DOHH2 (cell line): ENCODE measurements at regions not wholly inside any gene's neighbourhood (a gene's known extent, or its start where the extent isn't known, plus 50 kb on each side); places are given as distances from the start of the nearest gene placed in this dataset.

Experiments used
- H3F3A ChIP-seq: fragments of 200-600 bp; sonication (generic), shearing (Covaris generic); 2 replicates; pipeline ENCODE4 v1.6.0; 2016; ENCODE audit warnings: antibody characterized with exemption, mild to moderate bottlenecking; ENCODE audit not compliant: control insufficient read depth, insufficient read depth
- H3K27ac ChIP-seq: fragments of 200-600 bp; sonication (generic); 2 replicates; pipeline ENCODE4 v1.5.1; 2014; ENCODE audit warnings: low read depth, mild to moderate bottlenecking, low read length, moderate library complexity
- H3K27me3 ChIP-seq: fragments of 200-600 bp; sonication (generic); 2 replicates; pipeline ENCODE4 v1.6.1; 2014; ENCODE audit warnings: mild to moderate bottlenecking, low read length, mixed read lengths; ENCODE audit not compliant: control insufficient read depth
- H3K36me3 ChIP-seq: fragments of 200-600 bp; sonication (generic); 2 replicates; pipeline ENCODE4 v1.6.1; 2014; ENCODE audit warnings: mild to moderate bottlenecking, low read length, moderate library complexity, mixed read lengths; ENCODE audit not compliant: control insufficient read depth
- H3K4me1 ChIP-seq: fragments of 200-600 bp; sonication (generic); 2 replicates; pipeline ENCODE4 v1.6.1; 2014; ENCODE audit warnings: mild to moderate bottlenecking, low read length, mixed read lengths; ENCODE audit not compliant: control insufficient read depth
- H3K4me2 ChIP-seq: fragments of 200-600 bp; sonication (generic); 2 replicates; pipeline ENCODE4 v1.6.0; 2014; ENCODE audit warnings: mild to moderate bottlenecking, low read length, moderate library complexity
- H3K4me3 ChIP-seq: fragments of 200-600 bp; sonication (generic); 2 replicates; pipeline ENCODE4 v1.5.1; 2014; ENCODE audit warnings: mild to moderate bottlenecking, low read length, mixed read lengths
- H3K79me2 ChIP-seq: fragments of 200-600 bp; sonication (generic); 2 replicates; pipeline ENCODE4 v1.6.1; 2014; ENCODE audit warnings: mild to moderate bottlenecking, low read length, mixed read lengths; ENCODE audit not compliant: control insufficient read depth
- H3K9me2 ChIP-seq: fragments of 200-600 bp; sonication (generic); replicated peaks from 2 replicates; pipeline ENCODE4 v1.6.1; 2014; ENCODE audit warnings: mild to moderate bottlenecking, low read length, mixed read lengths; ENCODE audit not compliant: control insufficient read depth
- H3K9me3 ChIP-seq: fragments of 200-600 bp; sonication (generic); 2 replicates; pipeline ENCODE4 v1.6.1; 2014; ENCODE audit warnings: antibody characterized with exemption, low read length, mixed read lengths; ENCODE audit not compliant: control insufficient read depth, insufficient read depth
- H4K20me1 ChIP-seq: fragments of 200-600 bp; sonication (generic); 2 replicates; pipeline ENCODE4 v1.6.0; 2014; ENCODE audit warnings: low read depth, mild to moderate bottlenecking, antibody characterized with exemption, low read length, moderate library complexity; ENCODE audit not compliant: control insufficient read depth, insufficient read depth
- EZH2phosphoT487 ChIP-seq: fragments of 200-600 bp; sonication (generic); IDR thresholded peaks from 2 replicates; pipeline ENCODE4 v1.6.1; 2017; ENCODE audit warnings: borderline replicate concordance, mild to moderate bottlenecking, antibody characterized with exemption, low read length, moderate library complexity, mixed read lengths
- TF ChIP-seq, protein P1 (sequence below): fragments of 200-600 bp; sonication (generic); IDR thresholded peaks from one replicate; pipeline ENCODE4 v1.5.1; 2014; ENCODE audit warnings: antibody characterized with exemption, mild to moderate bottlenecking, low read depth, low read length; ENCODE audit not compliant: poor library complexity, severe bottlenecking

DNA sequence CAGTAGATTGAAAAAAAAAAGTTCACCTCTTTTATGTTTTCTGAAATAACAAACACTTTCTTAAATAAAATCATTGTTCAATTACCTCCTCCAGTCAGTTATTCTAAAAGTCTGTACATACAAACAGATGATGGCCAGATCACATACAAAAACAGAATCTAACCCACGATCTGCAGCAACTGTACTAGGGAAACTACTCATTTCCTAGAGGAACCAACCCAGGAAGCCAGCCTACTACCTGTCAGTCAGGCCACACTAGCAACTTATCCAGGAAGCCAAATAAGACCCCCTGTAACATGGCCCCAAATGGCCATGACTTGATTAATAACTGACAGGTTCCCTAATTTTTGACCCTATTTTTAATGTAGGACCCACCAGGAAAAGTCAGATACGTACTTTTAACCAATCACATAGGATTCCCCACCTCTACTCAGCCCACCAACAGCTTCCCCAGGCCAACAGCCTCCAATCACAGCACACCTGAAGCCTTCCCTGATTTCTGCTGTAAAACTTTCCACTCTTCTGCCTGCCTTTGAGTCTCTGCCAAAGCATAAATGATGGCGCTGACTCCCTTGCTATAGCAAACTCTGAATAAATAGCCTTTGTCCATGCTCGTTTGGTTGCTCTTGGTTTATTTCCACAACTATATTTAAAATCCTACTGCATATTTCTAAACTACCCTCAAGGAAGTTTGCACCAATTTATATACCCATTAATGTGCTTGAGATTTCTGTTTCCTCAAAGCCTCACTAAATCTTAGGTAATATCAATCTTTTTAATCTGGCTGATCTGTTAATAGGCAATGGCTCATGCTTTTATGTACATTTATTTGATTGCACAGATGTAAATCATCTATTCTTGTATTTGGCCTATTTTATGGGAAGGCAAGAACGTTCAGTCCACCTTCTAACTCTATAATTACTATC is 486.4 kb downstream of the FBXO15 start:
- no peaks in the 10 kb centered on the region for H3K4me1 ChIP-seq
- no peak overlapping the region for H3K4me3 ChIP-seq
- no peaks in the 10 kb centered on the region for H3K36me3 ChIP-seq
- no peak overlapping the region for H3K27ac ChIP-seq
- H3K79me2 ChIP-seq: no peaks in the 10 kb centered on the region
- no peaks in the 10 kb centered on the region for H4K20me1 ChIP-seq
- H3K9me2 ChIP-seq: no peaks in the 10 kb centered on the region
- H3K4me2 ChIP-seq: no peak overlapping the region
- TF ChIP-seq, protein P1, sequence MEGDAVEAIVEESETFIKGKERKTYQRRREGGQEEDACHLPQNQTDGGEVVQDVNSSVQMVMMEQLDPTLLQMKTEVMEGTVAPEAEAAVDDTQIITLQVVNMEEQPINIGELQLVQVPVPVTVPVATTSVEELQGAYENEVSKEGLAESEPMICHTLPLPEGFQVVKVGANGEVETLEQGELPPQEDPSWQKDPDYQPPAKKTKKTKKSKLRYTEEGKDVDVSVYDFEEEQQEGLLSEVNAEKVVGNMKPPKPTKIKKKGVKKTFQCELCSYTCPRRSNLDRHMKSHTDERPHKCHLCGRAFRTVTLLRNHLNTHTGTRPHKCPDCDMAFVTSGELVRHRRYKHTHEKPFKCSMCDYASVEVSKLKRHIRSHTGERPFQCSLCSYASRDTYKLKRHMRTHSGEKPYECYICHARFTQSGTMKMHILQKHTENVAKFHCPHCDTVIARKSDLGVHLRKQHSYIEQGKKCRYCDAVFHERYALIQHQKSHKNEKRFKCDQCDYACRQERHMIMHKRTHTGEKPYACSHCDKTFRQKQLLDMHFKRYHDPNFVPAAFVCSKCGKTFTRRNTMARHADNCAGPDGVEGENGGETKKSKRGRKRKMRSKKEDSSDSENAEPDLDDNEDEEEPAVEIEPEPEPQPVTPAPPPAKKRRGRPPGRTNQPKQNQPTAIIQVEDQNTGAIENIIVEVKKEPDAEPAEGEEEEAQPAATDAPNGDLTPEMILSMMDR: no peak
- no peak for TF ChIP-seq EZH2phosphoT487
- H3K27me3 ChIP-seq: no peaks in the 10 kb centered on the region
- H3F3A ChIP-seq: no peaks in the 10 kb centered on the region
- H3K9me3 ChIP-seq: no peaks in the 10 kb centered on the region

DNA sequence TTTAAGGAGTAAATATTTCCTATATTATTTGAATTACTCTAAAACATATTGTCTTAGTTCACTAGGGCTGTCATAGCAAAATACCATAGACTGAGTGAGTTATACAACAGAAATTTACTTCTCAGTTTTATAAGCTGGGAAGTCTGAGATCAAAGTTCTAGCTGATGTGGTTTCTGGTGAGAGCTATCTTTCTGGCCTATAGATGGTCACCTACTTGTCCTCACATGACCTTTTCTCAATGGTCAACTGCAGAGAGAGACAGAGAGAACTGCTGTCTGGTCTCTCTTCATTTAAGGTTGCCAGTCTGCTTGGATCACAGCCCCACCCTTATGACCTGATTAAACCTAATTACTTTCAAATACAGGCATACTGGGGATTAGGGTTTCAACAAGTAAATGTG is 490.9 kb downstream of the FBXO15 start:
- TF ChIP-seq, protein P1: no peak
- no peak for TF ChIP-seq EZH2phosphoT487

DNA sequence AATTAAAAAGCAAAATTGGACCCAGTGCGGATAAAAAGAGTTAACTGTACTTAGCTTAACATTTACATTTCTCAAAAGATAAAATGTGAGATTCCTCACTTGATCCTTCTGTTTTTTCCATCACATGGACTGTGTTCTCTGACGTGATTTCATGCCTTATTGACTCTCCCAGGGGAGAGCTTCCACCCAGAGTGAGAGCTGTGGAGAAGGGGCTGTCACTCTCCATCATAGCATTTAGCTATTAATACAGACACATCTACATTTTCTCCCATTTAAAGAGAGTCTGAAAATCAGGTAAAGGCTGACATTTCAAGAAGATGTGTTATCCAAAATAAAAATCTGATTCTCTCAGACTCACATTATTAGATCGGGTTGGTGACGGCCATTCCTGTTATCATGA is 493.8 kb downstream of the FBXO15 start:
- Histone ChIP-seq H3K9me2 (no peaks in the 10 kb centered on the region), H4K20me1 (no peaks in the 10 kb centered on the region), H3F3A (no peaks in the 10 kb centered on the region), H3K79me2 (no peaks in the 10 kb centered on the region), H3K9me3 (no peaks in the 10 kb centered on the region), H3K27me3 (no peaks in the 10 kb centered on the region), H3K4me2 (no peak overlapping the region), H3K27ac (no peak overlapping the region), H3K4me3 (no peak overlapping the region), H3K36me3 (no peaks in the 10 kb centered on the region), H3K4me1 (no peaks in the 10 kb centered on the region)
- TF ChIP-seq, protein P1: no peak
- no peak for TF ChIP-seq EZH2phosphoT487

More for the DNA sequence above, 490.9 kb downstream of the FBXO15 start:
- Histone ChIP-seq H3K9me3 (no peaks in the 10 kb centered on the region), H3K36me3 (no peaks in the 10 kb centered on the region), H3K27ac (no peak overlapping the region), H3F3A (no peaks in the 10 kb centered on the region), H3K27me3 (no peaks in the 10 kb centered on the region), H3K79me2 (no peaks in the 10 kb centered on the region), H4K20me1 (no peaks in the 10 kb centered on the region), H3K4me3 (no peak overlapping the region), H3K4me2 (no peak overlapping the region), H3K9me2 (no peaks in the 10 kb centered on the region), H3K4me1 (no peaks in the 10 kb centered on the region)
